ENCODE measurements at regions not wholly inside any gene's neighbourhood (a gene's known extent, or its start where the extent isn't known, plus 50 kb on each side); places are given as distances from the start of the nearest gene placed in this dataset.
"Not testable (repeated sequence)": the region's sequence is repeated elsewhere in the genome, so short reads cannot be mapped to it uniquely, and the experiment has no call there.

DNA sequence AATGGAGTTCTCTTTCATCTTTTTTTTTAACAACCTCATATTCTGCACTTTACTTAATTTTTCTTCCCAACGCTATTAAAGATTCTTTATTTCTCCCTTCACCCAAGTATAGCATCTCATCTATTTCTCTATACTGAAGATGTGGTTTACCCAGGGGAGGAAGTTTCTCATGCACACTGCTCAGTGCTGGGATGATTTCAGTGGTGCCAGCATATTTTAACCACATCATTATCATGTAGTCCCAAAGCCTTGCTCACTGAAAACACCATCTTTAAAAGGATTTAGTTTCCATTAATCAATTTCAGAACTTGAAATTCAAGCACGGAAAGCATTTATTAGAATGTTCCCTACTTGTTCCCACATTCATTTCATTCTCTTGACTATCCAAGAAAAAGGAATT, 725.7 kb downstream of the USP25 start:
- H3K4me1 Mint-ChIP-seq = no peaks in the 10 kb centered on the region
- H3K9me3 Mint-ChIP-seq (ENCODE audit: low read depth) = peaks cover 3% of the 10 kb centered on the region
- H3K27me3 Mint-ChIP-seq = no peaks in the 10 kb centered on the region
- intact Hi-C loops (cut with DNase I, micrococcal nuclease) = no loop called here
- no peak overlapping the region for H3K27ac Mint-ChIP-seq
- H3K36me3 Mint-ChIP-seq (ENCODE audit: low read depth) = no peaks in the 10 kb centered on the region
- no peak for ATAC-seq
- ChIA-PET POLR2A (no interaction called here), CTCF (interaction anchor here (0.6 kb wide), 1 partner anchor 37 kb away, joined by 3 read pairs; no protein-coding TSS in a partner anchor)
- DNase-seq = no peak
- no peak overlapping the region for H3K4me3 Mint-ChIP-seq

DNA sequence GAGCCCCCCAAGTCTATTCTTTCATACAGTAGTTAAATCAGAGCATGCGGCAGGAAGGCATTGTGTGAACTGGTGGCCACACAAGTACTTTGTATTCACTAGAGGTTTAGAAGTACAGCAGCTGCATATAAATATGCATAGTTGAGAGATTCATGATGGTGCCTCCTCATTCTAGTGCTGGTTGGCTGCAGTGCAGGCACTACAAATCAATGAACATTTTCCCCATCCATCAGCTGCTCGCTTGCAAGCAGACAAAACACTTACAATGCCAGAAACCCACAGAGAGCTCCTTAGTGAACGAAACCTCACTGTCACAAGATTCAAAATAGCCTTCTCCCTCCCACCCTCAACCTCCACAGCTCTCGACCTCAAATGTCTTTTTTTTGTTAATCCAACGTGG, 726.2 kb downstream of the USP25 start:
- H3K36me3 Mint-ChIP-seq (ENCODE audit: low read depth) = no peaks in the 10 kb centered on the region
- H3K27me3 Mint-ChIP-seq = no peaks in the 10 kb centered on the region
- no peak overlapping the region for H3K4me3 Mint-ChIP-seq
- ChIA-PET CTCF (interaction anchor here (0.6 to 1.0 kb wide), 2 partner anchors 11 to 38 kb away, joined by 3 read pairs; no protein-coding TSS in a partner anchor), POLR2A (no interaction called here)
- H3K4me1 Mint-ChIP-seq = no peaks in the 10 kb centered on the region
- ATAC-seq = no peak
- DNase-seq = no peak
- no peak overlapping the region for H3K27ac Mint-ChIP-seq
- peaks cover 3% of the 10 kb centered on the region for H3K9me3 Mint-ChIP-seq (ENCODE audit: low read depth)
- intact Hi-C loops (cut with DNase I, micrococcal nuclease) = no loop called here

DNA sequence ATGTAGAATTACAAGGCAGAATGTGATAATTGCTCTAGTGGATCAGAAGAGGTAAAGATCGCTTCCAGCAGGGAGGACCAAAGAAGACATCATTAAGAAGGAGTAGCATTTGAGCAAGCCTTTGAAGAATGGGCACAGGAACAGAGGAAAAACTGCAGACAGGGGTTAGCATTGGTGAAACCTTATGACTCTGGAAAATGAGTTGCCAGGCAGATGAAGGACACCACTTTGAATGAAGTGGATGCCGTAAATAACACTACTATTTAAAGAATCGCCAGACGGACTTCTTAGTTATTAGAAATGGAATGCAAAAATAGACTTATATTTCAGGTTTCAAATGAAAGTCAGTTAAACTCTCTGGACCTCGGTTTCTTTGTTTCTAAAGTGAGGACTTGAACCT, 727.7 kb downstream of the USP25 start:
- Mint-ChIP-seq H3K27ac (no peak overlapping the region), H3K4me1 (no peaks in the 10 kb centered on the region), H3K27me3 (no peaks in the 10 kb centered on the region), H3K36me3 (ENCODE audit: low read depth) (no peaks in the 10 kb centered on the region), H3K4me3 (no peak overlapping the region), H3K9me3 (ENCODE audit: low read depth) (peaks cover 3% of the 10 kb centered on the region)
- DNase-seq (no peak), ATAC-seq (no peak)
- CTCF ChIA-PET = no interaction called here
- POLR2A ChIA-PET = no interaction called here
- intact Hi-C loops (cut with DNase I, micrococcal nuclease) = no loop called here

DNA sequence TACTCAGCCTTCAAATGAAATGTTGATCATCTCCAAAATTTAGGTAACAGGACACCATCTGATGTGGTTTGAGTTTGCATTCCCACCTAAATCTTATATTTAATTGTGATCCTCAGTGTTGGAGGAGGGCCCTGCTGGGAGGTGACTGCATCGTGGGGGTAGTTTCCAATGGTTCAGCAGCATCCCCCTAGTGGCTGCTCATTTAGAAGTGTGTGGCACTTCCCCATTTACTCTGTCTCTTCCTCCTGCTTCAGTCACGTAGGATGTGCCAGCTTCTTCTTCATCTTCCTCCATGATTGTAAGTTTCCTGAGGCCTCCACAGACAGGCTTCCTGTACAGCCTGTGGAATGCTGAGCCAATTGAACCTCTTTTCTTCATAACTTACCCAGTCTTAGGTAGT, 731.2 kb downstream of the USP25 start:
- no peak overlapping the region for H3K4me3 Mint-ChIP-seq
- no peak for ATAC-seq
- peaks cover 9% of the 10 kb centered on the region for H3K9me3 Mint-ChIP-seq (ENCODE audit: low read depth)
- DNase-seq = no peak
- CTCF ChIA-PET = no interaction called here
- H3K4me1 Mint-ChIP-seq = no peaks in the 10 kb centered on the region
- H3K27ac Mint-ChIP-seq = no peak overlapping the region
- POLR2A ChIA-PET = no interaction called here
- H3K27me3 Mint-ChIP-seq = no peaks in the 10 kb centered on the region
- intact Hi-C loops (cut with DNase I, micrococcal nuclease) = no loop called here
- H3K36me3 Mint-ChIP-seq (ENCODE audit: low read depth) = no peaks in the 10 kb centered on the region

DNA sequence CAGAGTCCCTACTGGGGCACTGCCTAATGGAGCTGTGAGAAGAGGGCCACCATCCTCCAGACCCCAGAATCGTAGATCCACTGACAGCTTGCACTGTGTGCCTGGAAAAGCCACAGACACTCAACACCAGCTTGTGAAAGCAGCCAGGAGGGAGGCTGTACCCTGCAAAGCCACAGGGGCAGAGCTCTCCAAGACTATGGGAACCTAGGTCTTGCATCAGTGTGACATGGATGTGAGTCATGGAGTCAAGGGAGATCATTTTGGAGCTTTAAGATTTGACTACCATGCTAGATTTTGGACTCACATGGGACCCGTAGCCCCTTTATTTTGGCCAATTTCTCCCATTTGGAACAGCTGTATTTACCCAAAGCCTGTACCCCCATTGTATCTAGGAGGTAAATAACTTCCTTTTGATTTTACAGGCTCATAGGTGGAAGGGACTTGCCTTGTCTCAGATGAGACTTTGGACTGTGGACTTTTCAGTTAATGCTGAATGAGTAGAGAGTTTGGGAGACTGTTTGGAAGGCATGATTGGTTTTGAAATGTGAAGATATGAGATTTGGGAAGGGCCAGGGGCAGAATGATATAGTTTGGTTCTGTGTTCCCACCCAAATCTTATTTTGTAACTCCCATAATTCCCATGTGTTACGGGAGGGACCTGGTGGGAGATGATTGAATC, 734.6 kb downstream of the USP25 start:
- CTCF ChIA-PET; H3K27me3 Mint-ChIP-seq; H3K36me3 Mint-ChIP-seq (ENCODE audit: low read depth); POLR2A ChIA-PET; intact Hi-C loops (cut with DNase I, micrococcal nuclease); DNase-seq; H3K27ac Mint-ChIP-seq; H3K4me1 Mint-ChIP-seq; H3K4me3 Mint-ChIP-seq; ATAC-seq: not testable (repeated sequence)
- peaks cover 12% of the 10 kb centered on the region for H3K9me3 Mint-ChIP-seq (ENCODE audit: low read depth)

DNA sequence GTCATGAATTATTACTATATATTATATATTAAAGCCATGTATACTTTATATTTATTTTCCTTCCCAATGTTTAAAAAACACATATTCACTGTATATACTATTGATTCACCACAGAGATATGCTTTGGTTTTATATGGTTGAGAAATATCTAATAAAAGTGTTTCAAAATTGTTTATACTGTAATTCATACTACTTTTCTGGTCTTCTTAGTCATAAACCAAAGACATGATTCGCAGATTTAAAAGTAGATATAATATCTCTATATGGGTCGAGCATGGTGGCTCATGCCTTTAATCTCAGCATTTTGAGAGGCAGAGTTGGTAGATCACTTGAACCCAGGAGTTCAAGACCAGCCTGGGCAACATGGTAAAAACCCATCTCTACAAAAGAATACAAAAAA, 738.4 kb downstream of the USP25 start:
- no peak for DNase-seq
- ChIA-PET CTCF (no interaction called here), POLR2A (no interaction called here)
- H3K4me3 Mint-ChIP-seq = no peak overlapping the region
- H3K36me3 Mint-ChIP-seq (ENCODE audit: low read depth) = no peaks in the 10 kb centered on the region
- intact Hi-C loops (cut with DNase I, micrococcal nuclease) = no loop called here
- no peak for ATAC-seq
- H3K27me3 Mint-ChIP-seq = no peaks in the 10 kb centered on the region
- H3K9me3 Mint-ChIP-seq (ENCODE audit: low read depth) = peaks cover 6% of the 10 kb centered on the region
- H3K27ac Mint-ChIP-seq = no peak overlapping the region
- H3K4me1 Mint-ChIP-seq = no peaks in the 10 kb centered on the region

DNA sequence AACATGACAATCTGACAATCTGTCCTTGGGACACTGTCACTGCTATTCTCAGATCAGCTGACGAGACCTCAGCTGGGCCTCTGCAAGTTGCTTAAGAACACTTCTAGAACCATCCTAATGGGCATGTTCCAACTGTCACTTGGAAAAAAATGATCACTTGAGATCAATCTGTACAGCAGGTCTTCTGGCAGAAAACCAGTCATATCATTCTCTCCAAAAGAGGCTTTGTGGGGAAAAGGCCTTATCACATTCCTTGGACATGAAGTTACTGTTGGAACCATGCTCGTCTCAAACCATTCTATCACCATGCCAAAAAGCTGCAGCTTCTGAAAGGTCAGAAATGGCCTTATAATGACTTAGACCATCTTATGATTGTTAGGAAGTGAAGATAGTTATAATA, 744.2 kb downstream of the USP25 start:
- intact Hi-C loops (cut with DNase I, micrococcal nuclease) = no loop called here
- Mint-ChIP-seq H3K4me3 (no peak overlapping the region), H3K27me3 (no peaks in the 10 kb centered on the region), H3K27ac (no peak overlapping the region), H3K4me1 (no peaks in the 10 kb centered on the region), H3K9me3 (ENCODE audit: low read depth) (peaks cover 1% of the 10 kb centered on the region), H3K36me3 (ENCODE audit: low read depth) (no peaks in the 10 kb centered on the region)
- ATAC-seq (no peak), DNase-seq (no peak)
- CTCF ChIA-PET = no interaction called here
- POLR2A ChIA-PET = no interaction called here

DNA sequence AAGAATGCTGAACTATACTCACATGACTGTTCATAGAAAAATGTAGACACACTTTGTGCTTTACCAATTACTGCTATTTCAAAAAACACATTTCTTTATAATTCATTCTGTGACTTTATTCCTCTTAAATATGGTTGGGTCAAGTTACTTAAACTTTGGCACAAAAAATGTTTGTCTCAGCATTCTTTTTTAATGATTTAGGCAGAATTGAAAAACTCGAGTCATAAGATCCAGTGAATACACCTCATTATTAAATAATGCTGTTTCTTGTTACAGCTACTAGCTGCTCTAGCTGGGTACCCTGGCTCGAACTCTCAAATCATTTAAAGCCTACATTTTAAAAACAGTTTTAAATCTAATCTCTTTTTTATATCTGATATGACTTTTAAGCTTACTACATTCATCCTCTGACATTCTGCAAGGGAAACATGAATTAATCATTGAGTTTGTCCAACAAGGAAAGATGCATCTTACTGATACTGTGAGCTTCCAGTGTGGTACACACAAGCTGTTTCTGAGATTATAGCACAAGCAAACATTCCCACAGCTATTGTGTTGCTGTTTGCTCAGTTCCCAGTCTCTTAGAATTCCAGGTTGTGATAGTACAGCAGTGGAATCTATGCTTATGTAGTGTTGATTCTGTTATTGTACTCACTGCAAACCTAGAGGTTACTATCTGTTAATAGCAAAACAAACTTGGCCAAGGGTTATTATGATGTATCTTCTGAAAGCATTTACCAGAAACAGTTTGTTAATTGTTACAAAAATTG, 746.5 kb downstream of the USP25 start:
- Mint-ChIP-seq H3K4me3 (no peak overlapping the region), H3K36me3 (ENCODE audit: low read depth) (no peaks in the 10 kb centered on the region), H3K4me1 (no peaks in the 10 kb centered on the region), H3K27ac (no peak overlapping the region), H3K9me3 (ENCODE audit: low read depth) (peaks cover 10% of the 10 kb centered on the region), H3K27me3 (no peaks in the 10 kb centered on the region)
- DNase-seq = no peak
- ATAC-seq = no peak
- intact Hi-C loops (cut with DNase I, micrococcal nuclease) = no loop called here
- ChIA-PET POLR2A (no interaction called here), CTCF (interaction anchor here (1.3 kb wide), 1 partner anchor 9 kb away, joined by 5 read pairs; no protein-coding TSS in a partner anchor)

DNA sequence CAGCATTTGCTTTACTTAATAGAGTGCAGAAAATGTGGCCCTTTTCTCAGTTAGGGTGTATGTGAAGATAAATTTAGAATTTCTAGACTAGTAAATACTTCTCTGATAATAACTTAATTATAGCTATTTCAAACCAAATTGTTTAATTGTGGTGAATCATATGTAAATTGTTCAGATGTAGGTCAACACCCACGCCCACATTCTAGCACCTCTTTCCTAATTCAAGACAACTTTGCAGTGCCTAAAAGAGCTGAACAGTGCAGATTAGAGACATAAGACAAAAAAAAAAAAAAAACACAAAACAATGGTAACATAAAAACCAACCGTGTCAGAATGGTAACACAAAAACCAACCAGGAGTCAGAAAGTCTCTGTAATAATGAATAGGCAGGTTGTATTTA, 758.3 kb downstream of the USP25 start:
- intact Hi-C loops (cut with DNase I, micrococcal nuclease) = no loop called here
- ChIA-PET POLR2A (no interaction called here), CTCF (interaction anchor here (0.7 kb wide), 1 partner anchor 1582 kb away, joined by 3 read pairs; no protein-coding TSS in a partner anchor)
- Mint-ChIP-seq H3K27me3 (no peaks in the 10 kb centered on the region), H3K27ac (no peak overlapping the region), H3K4me1 (no peaks in the 10 kb centered on the region), H3K9me3 (ENCODE audit: low read depth) (no peaks in the 10 kb centered on the region), H3K36me3 (ENCODE audit: low read depth) (no peaks in the 10 kb centered on the region), H3K4me3 (no peak overlapping the region)
- no peak for ATAC-seq
- DNase-seq = no peak

DNA sequence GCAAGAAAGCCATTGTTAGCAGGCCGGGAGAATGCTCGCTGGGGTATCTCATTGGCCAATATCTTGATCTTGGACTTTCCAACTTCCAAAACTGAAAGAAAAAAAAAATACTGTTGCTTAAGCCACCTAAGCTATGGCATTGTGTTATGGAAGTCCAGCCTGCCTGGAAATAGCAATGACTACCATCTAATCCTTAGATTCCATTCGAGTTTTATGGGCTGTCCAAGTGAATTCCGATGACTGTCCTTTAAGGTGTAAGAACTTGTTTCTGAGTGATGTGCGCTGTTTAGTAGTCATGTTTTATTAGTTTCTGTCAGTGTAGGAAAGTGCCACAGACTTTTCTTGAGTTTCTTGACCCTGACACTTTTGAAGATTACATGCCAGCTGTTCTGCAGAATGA, 762.6 kb downstream of the USP25 start:
- intact Hi-C loops (cut with DNase I, micrococcal nuclease) = no loop called here
- ChIA-PET CTCF (interaction anchor here (0.6 kb wide), 1 partner anchor 14 kb away, joined by 5 read pairs; no protein-coding TSS in a partner anchor), POLR2A (no interaction called here)
- Mint-ChIP-seq H3K27ac (no peak overlapping the region), H3K4me1 (no peaks in the 10 kb centered on the region), H3K36me3 (ENCODE audit: low read depth) (no peaks in the 10 kb centered on the region), H3K4me3 (no peak overlapping the region), H3K27me3 (no peaks in the 10 kb centered on the region), H3K9me3 (ENCODE audit: low read depth) (no peaks in the 10 kb centered on the region)
- DNase-seq (no peak), ATAC-seq (no peak)

DNA sequence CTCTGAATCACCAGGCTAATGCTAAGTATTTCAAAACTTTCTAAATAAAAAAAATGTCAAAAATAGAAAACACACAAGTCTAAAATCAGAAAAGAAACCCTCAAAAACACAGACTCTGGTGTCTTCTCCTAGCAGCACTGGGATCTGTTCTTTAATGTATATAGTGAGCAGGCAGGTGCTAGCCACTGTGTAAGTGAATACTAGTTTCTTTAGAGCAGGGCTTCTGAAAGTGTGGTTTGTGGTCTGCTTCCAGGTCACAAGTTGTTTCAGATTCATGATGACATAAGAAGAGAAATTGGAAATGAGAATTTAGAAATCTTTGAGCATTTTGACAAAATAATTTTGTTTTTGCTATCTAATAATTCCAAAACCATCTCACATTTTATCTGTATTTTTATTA, 763.1 kb downstream of the USP25 start:
- intact Hi-C loops (cut with DNase I, micrococcal nuclease) = no loop called here
- Mint-ChIP-seq H3K36me3 (ENCODE audit: low read depth) (no peaks in the 10 kb centered on the region), H3K4me3 (no peak overlapping the region), H3K27me3 (no peaks in the 10 kb centered on the region), H3K9me3 (ENCODE audit: low read depth) (no peaks in the 10 kb centered on the region), H3K27ac (no peak overlapping the region), H3K4me1 (no peaks in the 10 kb centered on the region)
- ATAC-seq = no peak
- POLR2A ChIA-PET = no interaction called here
- no peak for DNase-seq
- CTCF ChIA-PET = interaction anchor here (0.6 kb wide), 1 partner anchor 14 kb away, joined by 5 read pairs; no protein-coding TSS in a partner anchor

DNA sequence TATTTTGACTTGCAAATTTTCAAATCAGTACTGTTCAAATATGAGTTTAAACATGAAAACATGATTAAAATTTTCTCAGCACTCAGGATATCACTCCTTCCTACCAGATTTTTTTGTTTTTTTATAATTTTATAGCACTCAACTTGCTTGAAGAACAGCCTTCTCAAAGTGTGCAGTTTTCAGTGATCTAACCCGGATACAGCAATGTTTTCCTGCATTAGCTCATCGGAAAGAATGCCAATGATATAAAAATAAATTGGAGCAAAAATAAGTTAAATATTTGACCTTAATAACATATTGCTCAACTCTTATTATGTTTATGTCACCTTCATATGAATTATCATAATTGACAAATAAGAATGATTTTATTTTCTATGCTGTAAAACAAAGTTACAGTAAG, 766.8 kb downstream of the USP25 start:
- POLR2A ChIA-PET = no interaction called here
- Mint-ChIP-seq H3K36me3 (ENCODE audit: low read depth) (no peaks in the 10 kb centered on the region), H3K27me3 (no peaks in the 10 kb centered on the region), H3K27ac (no peak overlapping the region), H3K9me3 (ENCODE audit: low read depth) (peaks cover 2% of the 10 kb centered on the region), H3K4me3 (no peak overlapping the region), H3K4me1 (no peaks in the 10 kb centered on the region)
- no peak for ATAC-seq
- CTCF ChIA-PET = interaction anchor here (0.9 kb wide), 1 partner anchor 27 kb away, joined by 3 read pairs; no protein-coding TSS in a partner anchor
- no peak for DNase-seq
- intact Hi-C loops (cut with DNase I, micrococcal nuclease) = no loop called here
